Adrenal gland (tissue), 9 donors: ENCODE measurements at regions not wholly inside any gene's neighbourhood (a gene's known extent, or its start where the extent isn't known, plus 50 kb on each side); places are given as distances from the start of the nearest gene placed in this dataset.

Experiments used
- DNase-seq, 7 donors: peaks; one replicate each; pipeline ENCODE4 v3.0.0-alpha.2; 2019 to 2020
- H3K27ac ChIP-seq, 5 donors: fragments of 200-600 bp; sonication (generic) in 4 of 5; 1 replicate in 3 of 5; 2 replicates in 2 of 5; pipeline versions ENCODE4 v1.5.1 to v1.8.0; 2016 to 2020; ENCODE audit warnings: mild to moderate bottlenecking in 1 of 5
- H3K27me3 ChIP-seq: fragments of 200-600 bp; 2 replicates; pipeline ENCODE4 v1.8.0; 2021
- H3K36me3 ChIP-seq, 2 donors: fragments of 200-600 bp; replicated peaks in 1 of 2; 1 replicate in 1 of 2; 2 replicates in 1 of 2; pipeline versions ENCODE4 v1.5.1 to v1.8.0; 2018 to 2022
- H3K4me1 ChIP-seq, 2 donors: fragments of 200-600 bp; replicated peaks in 1 of 2; 1 replicate in 1 of 2; 2 replicates in 1 of 2; pipeline versions ENCODE4 v1.5.1 to v1.8.0; 2018 to 2021
- H3K4me3 ChIP-seq, 4 donors: fragments of 200-600 bp; sonication (generic) in 3 of 4; one replicate each; pipeline ENCODE4 v1.5.1; 2016 to 2018
- H3K9me3 ChIP-seq, 3 donors: fragments of 200-600 bp; sonication (generic) in 1 of 3; replicated peaks in 1 of 3; 1 replicate in 2 of 3; 2 replicates in 1 of 3; pipeline versions ENCODE4 v1.5.1 to v1.8.0; 2016 to 2021
- CTCF ChIP-seq, 6 experiments: fragments of 450-650 bp in 4 of 6; fragments of 200-600 bp in 2 of 6; sonication (generic) in 1 of 6; IDR thresholded peaks; 1 replicate in 5 of 6; 2 replicates in 1 of 6; pipeline versions ENCODE4 v1.5.1 to v1.8.0; 2016 to 2021; ENCODE audit warnings: antibody characterized with exemption in 6 of 6, mild to moderate bottlenecking in 2 of 6, moderate library complexity in 1 of 6
- POLR2A ChIP-seq, 2 donors: fragments of 450-650 bp; IDR thresholded peaks; one replicate each; pipeline ENCODE4 v1.6.1; 2017; ENCODE audit warnings: antibody characterized with exemption in 2 of 2, mild to moderate bottlenecking in 2 of 2, moderate library complexity in 1 of 2
- WGBS, 4 donors: extraction: QIAGEN DNeasy Blood & Tissue Kit in 2 of 4; methylation state at CpG; one replicate each; pipeline versions ENCODE4 v1.1.5 to v1.1.7; 2013 to 2017; 5-methylcytosine and 5-hydroxymethylcytosine counted together
- intact Hi-C, 2 donors: fragments of 100-400 bp; cut with DNase I; formaldehyde crosslinking; loops; one replicate each; pipeline versions ENCODE4 v1.14.1 to v1.15.0; 2022 to 2023
- donor health status: healthy with polysubstance abuse.
- donor health status: Bipolar disorder and iron deficiency.
- donor health status: DM: yes; HTN: yes; CAD: no.
- donor health status: DM: no; HTN: no; CAD: no.
- donor health status: DM: no; HTN: no; CAD: no.

- intact Hi-C loops = no loop called here
- DNase-seq = no peak
- no peaks in the 10 kb centered on the region for H3K9me3 ChIP-seq
- no peak overlapping the region for H3K27ac ChIP-seq
- no peak for TF ChIP-seq CTCF (IDR thresholded peaks at IDR 0.05)
- TF ChIP-seq POLR2A (IDR thresholded peaks at IDR 0.05) = no peak
- no peaks in the 10 kb centered on the region for H3K27me3 ChIP-seq
- no peaks in the 10 kb centered on the region for H3K36me3 ChIP-seq
- no peaks in the 10 kb centered on the region for H3K4me1 ChIP-seq
- 65 to 77% (median 75%) methylated on average over 7 of the region's 7 CpGs for WGBS, 4 donors
- no peak overlapping the region for H3K4me3 ChIP-seq
Observed at GRCh38 chr19:31402529-31403316, 53.5 kb upstream of the TSHZ3 start.

DNA sequence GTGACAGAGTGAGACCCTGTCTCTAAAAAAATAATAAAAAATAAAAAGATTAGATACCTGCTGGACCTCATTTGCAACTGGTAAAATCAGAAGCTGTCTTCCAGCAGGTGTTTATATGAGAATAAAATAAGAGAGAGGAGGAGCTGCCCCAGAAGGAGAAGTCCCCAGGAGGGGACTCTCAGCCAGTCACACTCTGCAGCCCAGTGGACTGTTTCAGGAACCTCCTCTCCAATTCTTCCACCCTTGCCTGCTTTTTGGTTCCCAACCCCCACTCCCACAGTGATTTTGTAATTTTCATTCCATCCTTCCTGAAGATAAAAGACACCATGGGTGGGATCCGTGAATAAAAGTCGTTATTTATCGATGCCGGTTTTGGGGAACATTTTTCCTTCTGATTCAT is 56.9 kb upstream of the TSHZ3 start:
- Histone ChIP-seq H3K4me1 (no peaks in the 10 kb centered on the region), H3K36me3 (no peaks in the 10 kb centered on the region), H3K27me3 (no peaks in the 10 kb centered on the region), H3K4me3 (no peak overlapping the region), H3K9me3 (no peaks in the 10 kb centered on the region), H3K27ac (no peak overlapping the region)
- TF ChIP-seq CTCF (IDR thresholded peaks at IDR 0.05) = no peak
- no peak for TF ChIP-seq POLR2A (IDR thresholded peaks at IDR 0.05)
- intact Hi-C loops = no loop called here
- 79 to 89% (median 83%) methylated on average over 4 of the region's 4 CpGs for WGBS, 4 donors
- no peak for DNase-seq

DNA sequence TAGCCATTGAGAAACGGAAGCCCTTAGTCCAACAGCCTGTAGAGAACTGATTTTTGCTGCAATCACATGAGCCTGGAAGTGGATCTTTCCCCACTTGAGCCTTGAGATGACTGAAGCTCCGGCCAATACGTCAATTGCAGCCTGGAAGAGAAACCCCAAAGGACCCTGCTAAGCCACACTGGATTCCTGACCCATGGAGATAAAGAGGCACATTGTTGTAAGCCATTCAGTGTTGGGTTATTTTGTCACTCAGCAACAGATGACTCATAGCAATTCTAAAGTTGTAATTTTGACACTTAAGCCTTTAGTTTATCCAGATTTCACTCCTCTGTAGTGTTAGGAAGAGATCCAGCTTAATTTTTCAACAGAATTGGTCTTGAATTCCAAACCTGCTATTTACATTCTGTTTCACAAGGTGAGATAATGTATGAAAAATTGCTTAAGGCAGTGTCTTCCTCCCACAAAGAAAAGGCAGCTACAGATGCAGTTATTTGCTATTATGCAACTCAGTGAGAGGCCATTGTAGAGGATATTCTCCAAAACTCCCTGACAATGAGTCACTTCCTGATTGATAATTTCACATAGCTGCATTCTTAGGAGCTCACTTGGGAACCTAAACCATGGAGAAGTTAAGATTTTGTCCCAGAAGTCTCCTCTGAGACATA is 59.4 kb upstream of the TSHZ3 start:
- peak in 1 of 7 donors; percentile 4 for DNase-seq
- intact Hi-C loops = no loop called here
- Histone ChIP-seq H3K4me1 (no peaks in the 10 kb centered on the region), H3K9me3 (no peaks in the 10 kb centered on the region), H3K27me3 (no peaks in the 10 kb centered on the region), H3K27ac (peak overlapping the region in 1 of 5 donors; percentile 15), H3K4me3 (no peak overlapping the region), H3K36me3 (no peaks in the 10 kb centered on the region)
- no peak for TF ChIP-seq POLR2A (IDR thresholded peaks at IDR 0.05)
- TF ChIP-seq CTCF (IDR thresholded peaks at IDR 0.05) = no peak
- 64 to 94% (median 79%) methylated on average over 3 of the region's 3 CpGs for WGBS, 4 donors

DNA sequence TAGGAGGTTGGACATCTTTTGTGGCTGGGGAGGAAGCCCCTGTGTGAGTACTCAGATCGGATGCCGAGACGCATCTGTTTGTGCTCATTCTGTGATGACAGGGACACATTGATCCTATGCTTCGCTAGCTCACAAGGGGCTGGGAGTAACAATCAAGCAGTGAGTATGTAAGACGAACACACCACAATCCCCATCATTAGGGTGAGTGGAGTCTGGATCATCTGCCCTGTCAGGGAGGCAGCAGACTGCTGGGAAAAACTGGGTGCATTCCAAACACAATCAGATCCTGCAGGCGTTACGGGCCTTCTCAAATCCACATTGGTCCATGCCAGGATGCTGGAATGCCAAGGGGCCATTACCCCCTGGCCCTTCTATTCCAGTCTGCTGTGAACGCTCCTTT is 64.1 kb upstream of the TSHZ3 start:
- 75 to 93% (median 83%) methylated on average over 8 of the region's 8 CpGs for WGBS, 4 donors
- H3K4me1 ChIP-seq = no peaks in the 10 kb centered on the region
- no peak for DNase-seq
- H3K27me3 ChIP-seq = no peaks in the 10 kb centered on the region
- intact Hi-C loops = no loop called here
- no peak for TF ChIP-seq CTCF (IDR thresholded peaks at IDR 0.05)
- TF ChIP-seq POLR2A (IDR thresholded peaks at IDR 0.05) = no peak
- no peaks in the 10 kb centered on the region for H3K36me3 ChIP-seq
- no peaks in the 10 kb centered on the region for H3K9me3 ChIP-seq
- no peak overlapping the region for H3K27ac ChIP-seq
- no peak overlapping the region for H3K4me3 ChIP-seq
